Skeletal muscle tissue (tissue), 3 donors: ENCODE measurements at regions not wholly inside any gene's neighbourhood (a gene's known extent, or its start where the extent isn't known, plus 50 kb on each side); places are given as distances from the start of the nearest gene placed in this dataset.

Experiments used
- H3K27ac ChIP-seq: one replicate; pipeline ENCODE4 v1.7.0; 2013; ENCODE audit warnings: mild to moderate bottlenecking, low read depth, low read length, inconsistent platforms
- H3K27me3 ChIP-seq, 3 donors: one replicate each; pipeline ENCODE4 v1.7.0; 2013; ENCODE audit warnings: low read length in 3 of 3; ENCODE audit not compliant: control insufficient read depth in 3 of 3, insufficient read depth in 3 of 3
- H3K36me3 ChIP-seq, 3 donors: one replicate each; pipeline ENCODE4 v1.7.0; 2013; ENCODE audit warnings: low read length in 3 of 3; ENCODE audit not compliant: control insufficient read depth in 3 of 3, insufficient read depth in 3 of 3
- H3K4me1 ChIP-seq, 3 donors: one replicate each; pipeline ENCODE4 v1.7.0; 2013; ENCODE audit warnings: low read length in 3 of 3, mild to moderate bottlenecking in 3 of 3; ENCODE audit not compliant: control insufficient read depth in 3 of 3, insufficient read depth in 3 of 3
- H3K4me3 ChIP-seq, 3 donors: one replicate each; pipeline ENCODE4 v1.7.0; 2013; ENCODE audit warnings: low read length in 3 of 3
- H3K9ac ChIP-seq, 3 donors: one replicate each; pipeline ENCODE4 v1.7.0; 2013; ENCODE audit warnings: low read length in 3 of 3, mild to moderate bottlenecking in 3 of 3, moderate library complexity in 2 of 3, low read depth in 1 of 3
- H3K9me3 ChIP-seq, 3 donors: one replicate each; pipeline ENCODE4 v1.7.0; 2013; ENCODE audit warnings: low read length in 3 of 3; ENCODE audit not compliant: control insufficient read depth in 3 of 3
- donor health status: Osteomylitis.

DNA sequence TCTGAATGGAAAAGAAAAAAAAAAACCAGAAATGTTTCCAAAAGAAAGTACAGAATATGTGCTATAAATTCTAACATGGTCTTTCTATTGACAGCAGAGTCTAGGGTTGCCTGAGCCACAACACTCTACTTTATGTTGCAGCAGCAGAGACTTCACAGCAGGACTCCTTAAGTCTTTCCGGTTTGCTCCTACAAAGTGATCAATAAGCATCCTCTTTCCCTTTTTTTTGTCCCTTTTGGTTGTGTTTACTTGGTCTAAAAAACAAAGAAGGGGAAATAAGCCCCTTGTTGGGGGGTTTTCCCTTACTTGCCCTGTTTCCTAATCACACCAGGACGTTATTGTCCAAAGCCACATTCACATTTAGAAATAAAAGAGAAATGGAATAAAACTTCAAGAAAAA lies 163.1 kb upstream of the MPPED2 start:
- Histone ChIP-seq H3K9ac (no peak overlapping the region), H3K9me3 (no peaks in the 10 kb centered on the region), H3K4me3 (no peak overlapping the region), H3K27me3 (no peaks in the 10 kb centered on the region), H3K4me1 (no peaks in the 10 kb centered on the region), H3K27ac (no peak overlapping the region), H3K36me3 (no peaks in the 10 kb centered on the region)

DNA sequence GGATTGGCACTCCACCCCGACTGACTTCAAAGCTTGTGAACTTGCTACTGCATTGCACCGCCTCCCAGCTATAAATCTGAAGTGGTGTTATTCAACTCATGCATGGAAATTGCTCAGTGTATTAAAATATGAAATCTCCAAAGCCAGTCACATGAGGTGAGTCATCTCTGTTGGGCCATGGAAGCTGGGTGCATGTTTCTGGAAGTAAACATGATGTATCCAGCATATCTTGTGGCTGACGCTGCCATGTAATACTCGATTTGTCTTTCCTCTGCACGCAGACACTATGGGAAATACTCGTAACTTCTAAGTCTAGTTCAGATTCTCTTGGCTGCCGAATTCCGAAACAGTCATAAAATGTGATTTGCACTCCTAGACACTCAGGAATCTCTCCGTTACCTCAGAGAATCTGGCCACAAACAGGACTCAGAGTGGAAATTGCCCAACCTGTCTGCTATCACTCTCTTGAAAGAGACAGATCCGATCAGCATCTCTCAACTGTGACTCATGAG lies 154.9 kb upstream of the MPPED2 start:
- H3K4me1 ChIP-seq: no peaks in the 10 kb centered on the region
- peak overlapping the region; percentile 43 for H3K27ac ChIP-seq
- H3K27me3 ChIP-seq: no peaks in the 10 kb centered on the region
- H3K4me3 ChIP-seq: peak overlapping the region in 1 of 3 donors; percentile 46
- peak overlapping the region in 2 of 3 donors; percentile 34 to 48 for H3K9ac ChIP-seq
- no peaks in the 10 kb centered on the region for H3K9me3 ChIP-seq
- no peaks in the 10 kb centered on the region for H3K36me3 ChIP-seq

DNA sequence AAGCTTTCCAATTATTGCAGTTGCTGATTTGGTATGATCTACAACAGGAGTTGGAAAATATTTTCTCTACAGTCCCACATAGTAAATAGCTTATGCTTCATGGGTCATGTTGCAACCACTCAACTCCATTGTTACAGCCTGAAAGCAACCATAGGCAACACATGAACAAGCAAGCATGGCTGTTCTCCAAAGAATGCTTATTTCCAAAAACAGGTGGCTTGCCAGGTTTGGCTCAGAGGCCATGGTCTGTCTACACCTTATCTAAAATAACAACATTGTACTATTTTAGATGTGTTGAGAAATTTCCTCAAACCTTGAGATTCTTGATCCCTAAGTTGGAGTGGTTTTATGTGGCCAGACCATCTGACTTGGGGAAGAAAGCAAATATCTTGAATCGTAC lies 153.9 kb upstream of the MPPED2 start:
- H3K27me3 ChIP-seq: no peaks in the 10 kb centered on the region
- peak overlapping the region; percentile 43 for H3K27ac ChIP-seq
- H3K4me3 ChIP-seq: no peak overlapping the region
- no peaks in the 10 kb centered on the region for H3K36me3 ChIP-seq
- no peaks in the 10 kb centered on the region for H3K4me1 ChIP-seq
- H3K9me3 ChIP-seq: no peaks in the 10 kb centered on the region
- H3K9ac ChIP-seq: no peak overlapping the region

DNA sequence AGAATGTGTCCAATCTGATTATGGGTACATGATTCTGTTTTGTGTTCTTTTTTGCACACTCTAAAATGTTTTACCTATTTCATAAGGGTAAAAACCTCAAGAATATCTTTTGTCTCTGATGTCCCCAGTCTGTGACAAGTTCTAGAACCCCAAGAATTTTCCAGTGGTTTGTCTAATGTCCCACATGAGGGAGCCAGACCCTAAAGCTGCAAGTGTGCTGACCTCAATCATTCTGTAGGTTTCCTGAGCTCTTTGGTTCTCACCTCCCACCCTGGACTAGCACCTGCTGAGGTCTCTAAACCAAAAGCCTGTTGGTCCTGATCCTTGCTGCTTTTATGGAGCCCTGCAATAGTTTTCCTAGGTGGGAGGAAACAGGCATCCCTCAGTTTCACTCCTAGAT lies 149.8 kb upstream of the MPPED2 start:
- H3K9ac ChIP-seq: no peak overlapping the region
- no peak overlapping the region for H3K4me3 ChIP-seq
- no peaks in the 10 kb centered on the region for H3K36me3 ChIP-seq
- no peak overlapping the region for H3K27ac ChIP-seq
- H3K9me3 ChIP-seq: no peaks in the 10 kb centered on the region
- H3K27me3 ChIP-seq: no peaks in the 10 kb centered on the region
- no peaks in the 10 kb centered on the region for H3K4me1 ChIP-seq

DNA sequence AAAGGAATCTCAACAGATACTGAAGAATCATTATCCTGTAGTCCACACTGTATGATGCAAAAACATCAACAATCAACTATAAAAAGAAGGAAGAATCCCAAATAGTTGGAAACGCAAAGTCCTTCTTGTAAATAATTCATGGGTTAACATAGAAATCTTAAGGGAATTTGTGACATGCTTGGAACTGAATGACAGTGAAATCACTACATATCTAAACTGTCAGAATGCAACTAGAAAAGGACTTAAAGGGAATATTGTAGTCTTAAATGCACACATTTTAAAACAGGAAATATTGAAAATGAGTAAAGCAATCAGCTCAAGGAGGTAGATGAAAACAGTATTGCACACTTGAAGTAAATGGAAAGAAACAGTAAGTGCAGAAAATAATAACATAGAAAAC lies 147.6 kb upstream of the MPPED2 start:
- no peak overlapping the region for H3K27ac ChIP-seq
- no peaks in the 10 kb centered on the region for H3K27me3 ChIP-seq
- no peaks in the 10 kb centered on the region for H3K36me3 ChIP-seq
- no peaks in the 10 kb centered on the region for H3K9me3 ChIP-seq
- H3K4me1 ChIP-seq: no peaks in the 10 kb centered on the region
- no peak overlapping the region for H3K9ac ChIP-seq
- H3K4me3 ChIP-seq: no peak overlapping the region

DNA sequence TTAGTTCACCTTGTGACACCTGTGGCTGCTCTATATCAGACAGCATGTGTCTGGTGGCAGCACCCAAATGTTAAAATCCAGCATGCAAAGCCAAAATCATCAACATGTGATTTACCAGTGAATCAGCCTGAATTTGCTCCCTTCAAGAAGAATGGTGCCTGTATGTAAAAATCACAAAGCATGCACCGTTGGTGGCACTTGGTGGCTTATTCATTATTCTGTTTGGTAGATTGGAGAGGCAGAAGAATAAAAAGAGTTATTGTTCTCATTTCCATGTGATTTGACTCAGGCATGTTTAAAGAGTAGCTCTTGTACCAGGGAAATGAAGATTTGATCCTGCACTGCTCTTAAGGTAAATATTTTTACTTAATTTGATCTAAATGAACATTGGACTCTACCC lies 143.9 kb upstream of the MPPED2 start:
- no peaks in the 10 kb centered on the region for H3K9me3 ChIP-seq

DNA sequence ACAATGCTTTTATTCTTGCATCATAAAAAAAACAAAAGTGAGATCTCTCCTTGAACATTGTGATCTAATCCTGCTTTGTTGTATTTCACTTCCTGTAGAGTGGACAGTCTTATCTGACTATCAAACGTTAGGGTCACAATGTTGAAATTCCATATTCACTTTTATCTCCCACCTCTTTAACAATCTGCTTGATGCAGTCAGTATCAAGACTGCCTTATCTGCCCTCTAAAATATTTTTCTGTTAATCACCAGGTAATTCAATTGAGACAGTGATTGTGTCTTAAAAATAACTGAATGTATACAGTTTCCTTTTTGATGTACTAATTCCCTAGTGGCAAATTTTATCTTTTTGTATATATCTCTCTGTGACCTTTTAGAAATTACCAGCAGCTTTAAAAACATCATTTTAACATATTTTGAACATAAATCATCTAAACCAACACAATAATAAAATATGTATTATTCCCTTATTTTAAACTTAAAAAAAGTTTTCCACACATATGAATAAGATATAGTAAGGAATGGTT lies 143.1 kb upstream of the MPPED2 start:
- H3K27me3 ChIP-seq: no peaks in the 10 kb centered on the region
- H3K9ac ChIP-seq: no peak overlapping the region
- no peak overlapping the region for H3K27ac ChIP-seq

More for the DNA sequence above, 143.9 kb upstream of the MPPED2 start:
- Histone ChIP-seq H3K27ac (no peak overlapping the region), H3K9ac (no peak overlapping the region), H3K36me3 (no peaks in the 10 kb centered on the region), H3K4me3 (no peak overlapping the region), H3K4me1 (no peaks in the 10 kb centered on the region), H3K27me3 (no peaks in the 10 kb centered on the region)

DNA sequence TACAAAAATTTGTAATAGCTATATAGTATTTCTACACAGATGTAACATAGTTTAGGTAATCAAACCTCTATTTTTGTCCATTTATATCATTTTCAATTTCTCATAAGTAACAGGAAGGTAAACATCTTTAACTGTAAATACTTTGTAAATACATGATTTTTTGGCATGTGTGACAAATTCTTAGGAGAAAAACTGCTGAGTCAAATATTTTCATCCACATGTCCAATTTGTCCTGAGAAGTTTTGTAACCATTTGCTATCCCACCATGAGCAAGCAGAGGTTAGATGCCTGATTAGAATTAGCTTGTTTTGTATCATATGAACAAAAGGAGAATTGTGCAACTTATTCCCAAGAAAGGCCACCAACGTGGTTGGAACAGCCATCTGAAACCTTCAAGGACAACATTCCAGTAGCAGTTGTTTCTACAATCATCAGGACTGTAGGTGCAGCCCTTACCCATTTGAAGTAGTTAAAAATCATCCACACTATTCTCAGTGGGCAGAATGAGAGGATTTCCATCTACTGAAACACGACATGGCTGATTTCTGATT lies 139.6 kb upstream of the MPPED2 start:
- no peaks in the 10 kb centered on the region for H3K36me3 ChIP-seq
- no peaks in the 10 kb centered on the region for H3K27me3 ChIP-seq
- H3K9ac ChIP-seq: no peak overlapping the region
- no peak overlapping the region for H3K27ac ChIP-seq
- H3K4me3 ChIP-seq: no peak overlapping the region
- H3K4me1 ChIP-seq: no peaks in the 10 kb centered on the region
- no peaks in the 10 kb centered on the region for H3K9me3 ChIP-seq

More for the DNA sequence above, 143.1 kb upstream of the MPPED2 start:
- no peak overlapping the region for H3K4me3 ChIP-seq
- no peaks in the 10 kb centered on the region for H3K36me3 ChIP-seq
- H3K9me3 ChIP-seq: no peaks in the 10 kb centered on the region
- H3K4me1 ChIP-seq: no peaks in the 10 kb centered on the region

DNA sequence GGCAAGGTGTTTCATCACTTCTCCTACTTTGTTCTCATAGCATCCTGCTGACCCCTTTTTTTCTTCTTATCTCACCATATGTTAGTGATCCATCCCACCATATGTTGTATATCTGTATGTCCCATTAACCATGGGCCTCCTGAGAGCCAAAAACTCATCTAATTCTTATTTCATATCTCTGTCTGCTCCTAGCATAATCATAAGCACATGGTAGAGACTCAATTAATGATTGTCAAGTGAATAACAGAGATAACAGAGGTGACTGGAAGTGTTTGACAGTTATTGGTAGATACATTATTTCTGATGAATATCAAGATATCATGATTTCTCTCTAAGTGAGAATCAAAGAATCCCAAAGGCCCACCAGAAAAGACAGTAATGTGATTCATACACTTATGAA lies 138.1 kb upstream of the MPPED2 start:
- Histone ChIP-seq H3K27me3 (no peaks in the 10 kb centered on the region), H3K4me3 (no peak overlapping the region), H3K36me3 (no peaks in the 10 kb centered on the region), H3K9ac (no peak overlapping the region), H3K9me3 (no peaks in the 10 kb centered on the region), H3K27ac (no peak overlapping the region), H3K4me1 (no peaks in the 10 kb centered on the region)

DNA sequence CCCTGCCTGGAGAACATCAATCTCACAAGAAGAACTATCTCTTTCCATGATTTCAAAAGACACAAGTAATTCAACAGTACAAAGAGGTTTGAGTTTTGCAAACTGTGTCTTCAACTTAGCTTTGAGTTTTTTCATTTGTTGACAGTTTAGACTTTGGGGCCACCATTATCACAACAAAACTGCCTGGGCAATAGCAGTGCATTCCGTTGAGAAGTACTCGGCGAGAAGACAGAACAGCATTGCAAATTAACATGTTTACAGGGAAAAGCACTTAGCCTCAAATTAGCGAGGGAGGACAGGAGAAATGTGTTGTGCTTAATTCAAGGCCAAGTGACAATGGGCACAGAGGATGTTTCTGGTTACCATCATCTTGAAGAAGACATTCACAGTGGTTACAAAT lies 133.2 kb upstream of the MPPED2 start:
- Histone ChIP-seq H3K27ac (no peak overlapping the region), H3K4me1 (no peaks in the 10 kb centered on the region), H3K9ac (no peak overlapping the region), H3K36me3 (no peaks in the 10 kb centered on the region), H3K9me3 (no peaks in the 10 kb centered on the region), H3K4me3 (no peak overlapping the region), H3K27me3 (no peaks in the 10 kb centered on the region)
